ENCODE measurements at regions not wholly inside any gene's neighbourhood (a gene's known extent, or its start where the extent isn't known, plus 50 kb on each side); places are given as distances from the start of the nearest gene placed in this dataset.

GRCh38 chr21:41605934-41606285 is 98.0 kb upstream of the TMPRSS2 start (continued):
- no peak for TF ChIP-seq ZNF567 (CRISPR knock-in tag; IDR thresholded peaks at IDR 0.05; ENCODE audit: borderline replicate concordance)
- 0 out of 2 replicates have a peak, but pooled peaks have one; percentile 17 for TF ChIP-seq ZNF670 (CRISPR knock-in tag; IDR thresholded peaks at IDR 0.05; ENCODE audit: borderline replicate concordance)
- no peak for TF ChIP-seq THRA (CRISPR knock-in tag; IDR thresholded peaks at IDR 0.05; ENCODE audit: borderline replicate concordance)
- TF ChIP-seq THAP9 (CRISPR knock-in tag; IDR thresholded peaks at IDR 0.05; ENCODE audit: borderline replicate concordance), result no peak
- TF ChIP-seq, protein P1, sequence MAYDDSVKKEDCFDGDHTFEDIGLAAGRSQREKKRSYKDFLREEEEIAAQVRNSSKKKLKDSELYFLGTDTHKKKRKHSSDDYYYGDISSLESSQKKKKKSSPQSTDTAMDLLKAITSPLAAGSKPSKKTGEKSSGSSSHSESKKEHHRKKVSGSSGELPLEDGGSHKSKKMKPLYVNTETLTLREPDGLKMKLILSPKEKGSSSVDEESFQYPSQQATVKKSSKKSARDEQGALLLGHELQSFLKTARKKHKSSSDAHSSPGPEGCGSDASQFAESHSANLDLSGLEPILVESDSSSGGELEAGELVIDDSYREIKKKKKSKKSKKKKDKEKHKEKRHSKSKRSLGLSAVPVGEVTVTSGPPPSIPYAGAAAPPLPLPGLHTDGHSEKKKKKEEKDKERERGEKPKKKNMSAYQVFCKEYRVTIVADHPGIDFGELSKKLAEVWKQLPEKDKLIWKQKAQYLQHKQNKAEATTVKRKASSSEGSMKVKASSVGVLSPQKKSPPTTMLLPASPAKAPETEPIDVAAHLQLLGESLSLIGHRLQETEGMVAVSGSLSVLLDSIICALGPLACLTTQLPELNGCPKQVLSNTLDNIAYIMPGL (CRISPR knock-in tag; IDR thresholded peaks at IDR 0.05; ENCODE audit: borderline replicate concordance in 1 of 2, low read depth in 1 of 2), result peak in 1 of 2 experiments; percentile 33; a peak in 1 of 4 replicates
- 0 out of 2 replicates have a peak, but pooled peaks have one; percentile 2 for TF ChIP-seq ZNF354B (CRISPR knock-in tag; IDR thresholded peaks at IDR 0.05)
- TF ChIP-seq ZNF101 (CRISPR knock-in tag; IDR thresholded peaks at IDR 0.05; ENCODE audit: borderline replicate concordance, low read depth), result no peak
- 0 out of 2 replicates have a peak, but pooled peaks have one; percentile 19 for TF ChIP-seq ZNF34 (CRISPR knock-in tag; IDR thresholded peaks at IDR 0.05; ENCODE audit: borderline replicate concordance)
- 0 out of 2 replicates have a peak, but pooled peaks have one; percentile 2 for TF ChIP-seq ERF (CRISPR knock-in tag; IDR thresholded peaks at IDR 0.05)
- no peak for TF ChIP-seq GATA4 (IDR thresholded peaks at IDR 0.05; ENCODE audit: borderline replicate concordance, low read depth)
- no peak for TF ChIP-seq MBNL3 (CRISPR knock-in tag; conservative IDR thresholded peaks at IDR 0.05)
- TF ChIP-seq ZEB1 (IDR thresholded peaks at IDR 0.05; ENCODE audit: insufficient replicate concordance, low read depth), result no peak
- TF ChIP-seq MIER3 (CRISPR knock-in tag; IDR thresholded peaks at IDR 0.05; ENCODE audit: borderline replicate concordance), result no peak
- no peak for TF ChIP-seq POLR2G (IDR thresholded peaks at IDR 0.05; ENCODE audit: low read depth, low read length)
- no peak for TF ChIP-seq MAZ (IDR thresholded peaks at IDR 0.05; ENCODE audit: borderline replicate concordance, low read depth, low read length)
- no peak; the same call in 1 of the 2 replicates for TF ChIP-seq MAZ (CRISPR knock-in tag; IDR thresholded peaks at IDR 0.05; ENCODE audit: low read depth)
- no peak for TF ChIP-seq ZNF24 (IDR thresholded peaks at IDR 0.05)
- no peak for TF ChIP-seq ZC3H13 (CRISPR knock-in tag; IDR thresholded peaks at IDR 0.05)
- 0 out of 2 replicates have a peak, but pooled peaks have one; percentile 28 for TF ChIP-seq ZNF564 (CRISPR knock-in tag; IDR thresholded peaks at IDR 0.05)
- peak; percentile 7; the same call in 1 of the 2 replicates for TF ChIP-seq ZNF350 (CRISPR knock-in tag; IDR thresholded peaks at IDR 0.05; ENCODE audit: borderline replicate concordance, low read depth)

Measured in HepG2 (cell line).